ENCODE measurements at regions not wholly inside any gene's neighbourhood (a gene's known extent, or its start where the extent isn't known, plus 50 kb on each side); places are given as distances from the start of the nearest gene placed in this dataset.

DNA sequence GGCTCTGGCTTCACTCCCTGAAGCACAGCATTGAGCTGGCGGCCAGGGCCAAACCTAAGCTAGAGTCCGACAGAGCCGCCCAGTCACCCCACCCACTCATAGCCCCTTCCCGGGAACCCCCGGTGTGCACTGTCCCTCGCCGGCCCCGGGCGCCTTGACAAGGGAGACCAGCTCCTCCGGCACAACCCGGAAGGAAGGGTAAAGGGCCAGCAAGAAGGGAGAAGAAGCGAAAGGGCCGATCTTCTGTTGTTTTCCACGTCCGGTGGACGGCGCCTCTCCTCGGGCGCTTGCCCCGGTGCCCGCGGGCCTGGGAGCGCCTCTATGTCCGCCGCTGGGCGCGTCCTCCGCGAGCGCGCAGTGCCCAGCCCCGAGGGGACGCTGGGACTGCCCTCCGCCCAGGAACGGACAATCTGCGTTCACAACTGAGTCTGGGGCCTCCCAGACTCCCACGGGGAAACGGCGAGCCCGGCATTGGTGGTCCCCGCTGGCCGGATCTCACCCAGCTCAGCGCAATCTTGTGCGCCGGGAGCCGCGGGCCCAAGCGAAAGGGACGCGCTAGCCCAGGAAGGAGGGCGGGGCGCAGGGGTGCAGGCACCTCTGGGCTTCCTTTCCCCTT is 172.5 kb upstream of the MIR17HG start (continued):
- no peak for TF ChIP-seq MXD4 (CRISPR knock-in tag; IDR thresholded peaks at IDR 0.05; ENCODE audit: borderline replicate concordance)
- TF ChIP-seq, protein P1, sequence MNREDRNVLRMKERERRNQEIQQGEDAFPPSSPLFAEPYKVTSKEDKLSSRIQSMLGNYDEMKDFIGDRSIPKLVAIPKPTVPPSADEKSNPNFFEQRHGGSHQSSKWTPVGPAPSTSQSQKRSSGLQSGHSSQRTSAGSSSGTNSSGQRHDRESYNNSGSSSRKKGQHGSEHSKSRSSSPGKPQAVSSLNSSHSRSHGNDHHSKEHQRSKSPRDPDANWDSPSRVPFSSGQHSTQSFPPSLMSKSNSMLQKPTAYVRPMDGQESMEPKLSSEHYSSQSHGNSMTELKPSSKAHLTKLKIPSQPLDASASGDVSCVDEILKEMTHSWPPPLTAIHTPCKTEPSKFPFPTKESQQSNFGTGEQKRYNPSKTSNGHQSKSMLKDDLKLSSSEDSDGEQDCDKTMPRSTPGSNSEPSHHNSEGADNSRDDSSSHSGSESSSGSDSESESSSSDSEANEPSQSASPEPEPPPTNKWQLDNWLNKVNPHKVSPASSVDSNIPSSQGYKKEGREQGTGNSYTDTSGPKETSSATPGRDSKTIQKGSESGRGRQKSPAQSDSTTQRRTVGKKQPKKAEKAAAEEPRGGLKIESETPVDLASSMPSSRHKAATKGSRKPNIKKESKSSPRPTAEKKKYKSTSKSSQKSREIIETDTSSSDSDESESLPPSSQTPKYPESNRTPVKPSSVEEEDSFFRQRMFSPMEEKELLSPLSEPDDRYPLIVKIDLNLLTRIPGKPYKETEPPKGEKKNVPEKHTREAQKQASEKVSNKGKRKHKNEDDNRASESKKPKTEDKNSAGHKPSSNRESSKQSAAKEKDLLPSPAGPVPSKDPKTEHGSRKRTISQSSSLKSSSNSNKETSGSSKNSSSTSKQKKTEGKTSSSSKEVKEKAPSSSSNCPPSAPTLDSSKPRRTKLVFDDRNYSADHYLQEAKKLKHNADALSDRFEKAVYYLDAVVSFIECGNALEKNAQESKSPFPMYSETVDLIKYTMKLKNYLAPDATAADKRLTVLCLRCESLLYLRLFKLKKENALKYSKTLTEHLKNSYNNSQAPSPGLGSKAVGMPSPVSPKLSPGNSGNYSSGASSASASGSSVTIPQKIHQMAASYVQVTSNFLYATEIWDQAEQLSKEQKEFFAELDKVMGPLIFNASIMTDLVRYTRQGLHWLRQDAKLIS (CRISPR knock-in tag; IDR thresholded peaks at IDR 0.05; ENCODE audit: borderline replicate concordance) = no peak
- no peak for TF ChIP-seq ETV6 (CRISPR knock-in tag; IDR thresholded peaks at IDR 0.05)
- TF ChIP-seq ZNF138 (CRISPR knock-in tag; conservative IDR thresholded peaks at IDR 0.05) = no peak
- no peak for TF ChIP-seq NR1H2 (CRISPR knock-in tag; IDR thresholded peaks at IDR 0.05)

DNA sequence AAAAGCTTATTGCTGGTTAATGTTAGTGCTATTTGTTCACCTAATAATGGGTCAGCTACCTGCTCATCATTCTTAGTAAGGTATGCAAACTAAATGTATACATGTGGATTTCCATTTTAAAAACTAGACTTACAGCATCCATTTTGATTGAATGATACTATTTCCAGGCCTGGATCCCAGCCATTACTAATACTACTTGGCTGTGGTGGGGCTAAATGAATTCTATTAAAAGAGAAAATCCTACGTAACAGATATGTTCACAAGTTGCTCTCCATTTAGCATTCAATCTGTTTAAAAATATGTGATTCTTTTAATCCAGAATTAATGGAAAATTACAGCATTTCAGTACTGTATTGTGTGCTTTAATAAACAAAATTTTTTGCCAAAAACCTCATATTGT is 169.4 kb upstream of the MIR17HG start:
- ChIA-PET CTCF (no interaction called here), POLR2A (no interaction called here)

DNA sequence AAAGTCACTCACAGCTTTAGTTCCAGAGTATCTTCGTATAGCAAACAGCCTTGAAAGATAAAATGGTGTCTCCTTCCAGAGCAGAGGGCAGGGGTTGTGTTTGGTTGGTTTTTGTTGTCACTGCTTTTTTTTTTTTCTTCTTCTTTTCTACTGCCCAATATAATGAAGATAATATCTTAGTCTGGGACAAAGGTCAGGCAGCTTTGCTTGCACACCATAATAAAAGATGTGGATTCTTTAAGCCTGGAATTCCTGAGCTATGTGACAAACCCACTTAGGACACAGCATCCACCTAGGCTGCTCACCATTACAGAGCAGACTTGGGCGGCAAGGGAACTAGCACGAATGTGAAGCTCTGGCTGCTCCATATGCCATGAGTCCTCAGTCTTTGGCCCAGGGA is 165.6 kb upstream of the MIR17HG start:
- Mint-ChIP-seq H3K9me3 (no peaks in the 10 kb centered on the region), H3K27ac (no peak overlapping the region), H3K36me3 (no peaks in the 10 kb centered on the region), H3K27me3 (ENCODE audit: low read depth) (no peaks in the 10 kb centered on the region), H3K4me1 (no peaks in the 10 kb centered on the region), H3K4me3 (no peak overlapping the region)
- POLR2A ChIA-PET = no interaction called here
- DNase-seq (ENCODE audit: low spot score) = no peak
- no peak for ATAC-seq
- CTCF ChIA-PET = interaction anchor here (1.0 kb wide), 1 partner anchor 66 kb away, joined by 3 read pairs; no protein-coding TSS in a partner anchor
- TF ChIP-seq, protein P2, sequence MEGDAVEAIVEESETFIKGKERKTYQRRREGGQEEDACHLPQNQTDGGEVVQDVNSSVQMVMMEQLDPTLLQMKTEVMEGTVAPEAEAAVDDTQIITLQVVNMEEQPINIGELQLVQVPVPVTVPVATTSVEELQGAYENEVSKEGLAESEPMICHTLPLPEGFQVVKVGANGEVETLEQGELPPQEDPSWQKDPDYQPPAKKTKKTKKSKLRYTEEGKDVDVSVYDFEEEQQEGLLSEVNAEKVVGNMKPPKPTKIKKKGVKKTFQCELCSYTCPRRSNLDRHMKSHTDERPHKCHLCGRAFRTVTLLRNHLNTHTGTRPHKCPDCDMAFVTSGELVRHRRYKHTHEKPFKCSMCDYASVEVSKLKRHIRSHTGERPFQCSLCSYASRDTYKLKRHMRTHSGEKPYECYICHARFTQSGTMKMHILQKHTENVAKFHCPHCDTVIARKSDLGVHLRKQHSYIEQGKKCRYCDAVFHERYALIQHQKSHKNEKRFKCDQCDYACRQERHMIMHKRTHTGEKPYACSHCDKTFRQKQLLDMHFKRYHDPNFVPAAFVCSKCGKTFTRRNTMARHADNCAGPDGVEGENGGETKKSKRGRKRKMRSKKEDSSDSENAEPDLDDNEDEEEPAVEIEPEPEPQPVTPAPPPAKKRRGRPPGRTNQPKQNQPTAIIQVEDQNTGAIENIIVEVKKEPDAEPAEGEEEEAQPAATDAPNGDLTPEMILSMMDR (IDR thresholded peaks at IDR 0.05) = no peak
- TF ChIP-seq ZBTB21 (CRISPR knock-in tag; IDR thresholded peaks at IDR 0.05; ENCODE audit: borderline replicate concordance) = no peak
- no peak for TF ChIP-seq NFE2L1 (CRISPR knock-in tag; IDR thresholded peaks at IDR 0.05)
- TF ChIP-seq, protein P3, sequence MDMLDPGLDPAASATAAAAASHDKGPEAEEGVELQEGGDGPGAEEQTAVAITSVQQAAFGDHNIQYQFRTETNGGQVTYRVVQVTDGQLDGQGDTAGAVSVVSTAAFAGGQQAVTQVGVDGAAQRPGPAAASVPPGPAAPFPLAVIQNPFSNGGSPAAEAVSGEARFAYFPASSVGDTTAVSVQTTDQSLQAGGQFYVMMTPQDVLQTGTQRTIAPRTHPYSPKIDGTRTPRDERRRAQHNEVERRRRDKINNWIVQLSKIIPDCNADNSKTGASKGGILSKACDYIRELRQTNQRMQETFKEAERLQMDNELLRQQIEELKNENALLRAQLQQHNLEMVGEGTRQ (CRISPR knock-in tag; IDR thresholded peaks at IDR 0.05) = no peak
- no peak for TF ChIP-seq GABPB1 (CRISPR knock-in tag; IDR thresholded peaks at IDR 0.05)
- no peak for TF ChIP-seq NR1H2 (CRISPR knock-in tag; IDR thresholded peaks at IDR 0.05)
- TF ChIP-seq RELA (CRISPR knock-in tag; IDR thresholded peaks at IDR 0.05; ENCODE audit: borderline replicate concordance) = no peak
- TF ChIP-seq, protein P4, sequence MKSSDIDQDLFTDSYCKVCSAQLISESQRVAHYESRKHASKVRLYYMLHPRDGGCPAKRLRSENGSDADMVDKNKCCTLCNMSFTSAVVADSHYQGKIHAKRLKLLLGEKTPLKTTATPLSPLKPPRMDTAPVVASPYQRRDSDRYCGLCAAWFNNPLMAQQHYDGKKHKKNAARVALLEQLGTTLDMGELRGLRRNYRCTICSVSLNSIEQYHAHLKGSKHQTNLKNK (CRISPR knock-in tag; IDR thresholded peaks at IDR 0.05) = no peak
- TF ChIP-seq IRF2 (CRISPR knock-in tag; IDR thresholded peaks at IDR 0.05; ENCODE audit: borderline replicate concordance, low read depth) = no peak
- TF ChIP-seq CREM (CRISPR knock-in tag; IDR thresholded peaks at IDR 0.05) = no peak
- TF ChIP-seq NFATC4 (CRISPR knock-in tag; IDR thresholded peaks at IDR 0.05) = no peak
- TF ChIP-seq, protein P5, sequence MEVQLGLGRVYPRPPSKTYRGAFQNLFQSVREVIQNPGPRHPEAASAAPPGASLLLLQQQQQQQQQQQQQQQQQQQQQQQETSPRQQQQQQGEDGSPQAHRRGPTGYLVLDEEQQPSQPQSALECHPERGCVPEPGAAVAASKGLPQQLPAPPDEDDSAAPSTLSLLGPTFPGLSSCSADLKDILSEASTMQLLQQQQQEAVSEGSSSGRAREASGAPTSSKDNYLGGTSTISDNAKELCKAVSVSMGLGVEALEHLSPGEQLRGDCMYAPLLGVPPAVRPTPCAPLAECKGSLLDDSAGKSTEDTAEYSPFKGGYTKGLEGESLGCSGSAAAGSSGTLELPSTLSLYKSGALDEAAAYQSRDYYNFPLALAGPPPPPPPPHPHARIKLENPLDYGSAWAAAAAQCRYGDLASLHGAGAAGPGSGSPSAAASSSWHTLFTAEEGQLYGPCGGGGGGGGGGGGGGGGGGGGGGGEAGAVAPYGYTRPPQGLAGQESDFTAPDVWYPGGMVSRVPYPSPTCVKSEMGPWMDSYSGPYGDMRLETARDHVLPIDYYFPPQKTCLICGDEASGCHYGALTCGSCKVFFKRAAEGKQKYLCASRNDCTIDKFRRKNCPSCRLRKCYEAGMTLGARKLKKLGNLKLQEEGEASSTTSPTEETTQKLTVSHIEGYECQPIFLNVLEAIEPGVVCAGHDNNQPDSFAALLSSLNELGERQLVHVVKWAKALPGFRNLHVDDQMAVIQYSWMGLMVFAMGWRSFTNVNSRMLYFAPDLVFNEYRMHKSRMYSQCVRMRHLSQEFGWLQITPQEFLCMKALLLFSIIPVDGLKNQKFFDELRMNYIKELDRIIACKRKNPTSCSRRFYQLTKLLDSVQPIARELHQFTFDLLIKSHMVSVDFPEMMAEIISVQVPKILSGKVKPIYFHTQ (CRISPR knock-in tag; IDR thresholded peaks at IDR 0.05) = no peak

More for the DNA sequence above, 169.4 kb upstream of the MIR17HG start:
- ATAC-seq (no peak), DNase-seq (ENCODE audit: low spot score) (no peak)
- peaks cover 29% of the 10 kb centered on the region for H3K27me3 Mint-ChIP-seq (ENCODE audit: low read depth)
- H3K9me3 Mint-ChIP-seq = no peaks in the 10 kb centered on the region
- no peaks in the 10 kb centered on the region for H3K36me3 Mint-ChIP-seq
- no peak overlapping the region for H3K27ac Mint-ChIP-seq
- TF ChIP-seq ETV6 (CRISPR knock-in tag; IDR thresholded peaks at IDR 0.05) = no peak
- no peak for TF ChIP-seq KAT7 (CRISPR knock-in tag; IDR thresholded peaks at IDR 0.05; ENCODE audit: borderline replicate concordance)
- TF ChIP-seq, protein P6, sequence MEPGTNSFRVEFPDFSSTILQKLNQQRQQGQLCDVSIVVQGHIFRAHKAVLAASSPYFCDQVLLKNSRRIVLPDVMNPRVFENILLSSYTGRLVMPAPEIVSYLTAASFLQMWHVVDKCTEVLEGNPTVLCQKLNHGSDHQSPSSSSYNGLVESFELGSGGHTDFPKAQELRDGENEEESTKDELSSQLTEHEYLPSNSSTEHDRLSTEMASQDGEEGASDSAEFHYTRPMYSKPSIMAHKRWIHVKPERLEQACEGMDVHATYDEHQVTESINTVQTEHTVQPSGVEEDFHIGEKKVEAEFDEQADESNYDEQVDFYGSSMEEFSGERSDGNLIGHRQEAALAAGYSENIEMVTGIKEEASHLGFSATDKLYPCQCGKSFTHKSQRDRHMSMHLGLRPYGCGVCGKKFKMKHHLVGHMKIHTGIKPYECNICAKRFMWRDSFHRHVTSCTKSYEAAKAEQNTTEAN (CRISPR knock-in tag; IDR thresholded peaks at IDR 0.05) = no peak
- TF ChIP-seq ZNF423 (CRISPR knock-in tag; IDR thresholded peaks at IDR 0.05) = no peak
- no peak for TF ChIP-seq OVOL2 (CRISPR knock-in tag; IDR thresholded peaks at IDR 0.05; ENCODE audit: borderline replicate concordance)
- H3K4me3 Mint-ChIP-seq = no peak overlapping the region
- peaks cover 12% of the 10 kb centered on the region for H3K4me1 Mint-ChIP-seq
